PC-9 (cell line): ENCODE measurements at regions not wholly inside any gene's neighbourhood (a gene's known extent, or its start where the extent isn't known, plus 50 kb on each side); places are given as distances from the start of the nearest gene placed in this dataset.

ENCODE experiments used
- BruUV-seq: library from RNA; stranded (reverse); fragments of 400-500 nt; replicated peaks from 2 replicates; lab custom pipeline; 2021; lab: Mats Ljungman, UMichigan
- CTCF ChIA-PET: fragments of 300-600 bp; sonication (Branson Sonifier 250); formaldehyde crosslinking; loops from one replicate; lab custom pipeline; 2022; ENCODE audit warnings: antibody characterized with exemption; lab: Charles Lee
- POLR2A ChIA-PET: fragments of 300-600 bp; sonication (Branson Sonifier 250); formaldehyde crosslinking; loops from one replicate; lab custom pipeline; 2022; ENCODE audit warnings: antibody characterized with exemption; ENCODE audit not compliant: unreplicated experiment; lab: Charles Lee
- DNase-seq, 2 experiments: peaks; one replicate each; pipeline versions ENCODE4 v3.0.0 to v3.0.0-alpha.2; 2015 to 2022; ENCODE audit warnings: mixed read lengths in 1 of 2
- H2AFZ ChIP-seq: fragments of 200-600 bp; sonication (generic); 2 replicates; pipeline ENCODE4 v1.8.1; 2017; ENCODE audit warnings: antibody characterized with exemption
- H3F3A ChIP-seq: fragments of 200-600 bp; sonication (generic); 2 replicates; pipeline ENCODE4 v1.8.1; 2017; ENCODE audit warnings: antibody characterized with exemption, mild to moderate bottlenecking, low read depth; ENCODE audit not compliant: insufficient read depth
- H3K27ac ChIP-seq: fragments of 200-600 bp; sonication (generic); 2 replicates; pipeline ENCODE4 v1.6.1; 2016; ENCODE audit warnings: mixed run types
- H3K27me3 ChIP-seq: fragments of 200-600 bp; sonication (generic); 2 replicates; pipeline ENCODE4 v1.6.1; 2016; ENCODE audit warnings: low read depth, mixed run types; ENCODE audit not compliant: insufficient read depth
- H3K36me3 ChIP-seq: fragments of 200-600 bp; sonication (generic); 2 replicates; pipeline ENCODE4 v1.6.1; 2016; ENCODE audit warnings: low read depth, mixed run types
- H3K4me1 ChIP-seq: fragments of 200-600 bp; sonication (generic); replicated peaks from 2 replicates; pipeline ENCODE4 v1.6.1; 2016; ENCODE audit warnings: mixed run types; ENCODE audit not compliant: insufficient read depth
- H3K4me2 ChIP-seq: fragments of 200-600 bp; sonication (generic); 2 replicates; pipeline ENCODE4 v1.6.1; 2017; ENCODE audit warnings: mixed run types
- H3K4me3 ChIP-seq: fragments of 200-600 bp; sonication (generic); 2 replicates; pipeline ENCODE4 v1.6.1; 2016; ENCODE audit warnings: mixed run types
- H3K79me2 ChIP-seq: fragments of 200-600 bp; sonication (generic); 2 replicates; pipeline ENCODE4 v1.6.1; 2017; ENCODE audit warnings: low read depth, mixed run types
- H3K9me2 ChIP-seq: fragments of 200-600 bp; sonication (generic); 2 replicates; pipeline ENCODE4 v1.8.1; 2017; ENCODE audit warnings: mild to moderate bottlenecking; ENCODE audit not compliant: insufficient read depth
- H3K9me3 ChIP-seq: fragments of 200-600 bp; sonication (generic); 2 replicates; pipeline ENCODE4 v1.8.1; 2016; ENCODE audit warnings: low read depth; ENCODE audit not compliant: insufficient read depth
- H4K20me1 ChIP-seq: fragments of 200-600 bp; sonication (generic); 2 replicates; pipeline ENCODE4 v1.8.1; 2017; ENCODE audit not compliant: insufficient read depth
- EZH2 ChIP-seq: fragments of 200-600 bp; sonication (generic); IDR thresholded peaks from 2 replicates; pipeline ENCODE4 v1.8.0; 2017; ENCODE audit warnings: antibody characterized with exemption, low read depth
- intact Hi-C: fragments of 100-400 bp; cut with micrococcal nuclease; formaldehyde crosslinking; loops from one replicate; pipeline ENCODE4 v1.10.0; 2022; ENCODE audit not compliant: unreplicated experiment
- TF ChIP-seq, protein P1 (sequence below): fragments of 200-600 bp; sonication (generic); conservative IDR thresholded peaks from 2 replicates; pipeline ENCODE4 v1.6.1; 2017; ENCODE audit warnings: mixed run types, antibody characterized with exemption, mild to moderate bottlenecking, moderate library complexity

- Histone ChIP-seq H3K4me1 (no peaks in the 10 kb centered on the region), H3K4me3 (no peak overlapping the region), H3K4me2 (no peak overlapping the region), H3K36me3 (no peaks in the 10 kb centered on the region), H3K27ac (no peak overlapping the region), H3K9me3 (no peaks in the 10 kb centered on the region), H3K9me2 (0 out of 2 replicates have a peak, but pooled peaks cover 2% of the 10 kb centered on the region), H2AFZ (no peak overlapping the region), H3F3A (no peaks in the 10 kb centered on the region), H4K20me1 (no peaks in the 10 kb centered on the region), H3K27me3 (no peaks in the 10 kb centered on the region), H3K79me2 (no peaks in the 10 kb centered on the region)
- POLR2A ChIA-PET, result no interaction called here
- no TSS peak for BruUV-seq
- intact Hi-C loops, result no loop called here
- DNase-seq, result no peak
- TF ChIP-seq, protein P1, sequence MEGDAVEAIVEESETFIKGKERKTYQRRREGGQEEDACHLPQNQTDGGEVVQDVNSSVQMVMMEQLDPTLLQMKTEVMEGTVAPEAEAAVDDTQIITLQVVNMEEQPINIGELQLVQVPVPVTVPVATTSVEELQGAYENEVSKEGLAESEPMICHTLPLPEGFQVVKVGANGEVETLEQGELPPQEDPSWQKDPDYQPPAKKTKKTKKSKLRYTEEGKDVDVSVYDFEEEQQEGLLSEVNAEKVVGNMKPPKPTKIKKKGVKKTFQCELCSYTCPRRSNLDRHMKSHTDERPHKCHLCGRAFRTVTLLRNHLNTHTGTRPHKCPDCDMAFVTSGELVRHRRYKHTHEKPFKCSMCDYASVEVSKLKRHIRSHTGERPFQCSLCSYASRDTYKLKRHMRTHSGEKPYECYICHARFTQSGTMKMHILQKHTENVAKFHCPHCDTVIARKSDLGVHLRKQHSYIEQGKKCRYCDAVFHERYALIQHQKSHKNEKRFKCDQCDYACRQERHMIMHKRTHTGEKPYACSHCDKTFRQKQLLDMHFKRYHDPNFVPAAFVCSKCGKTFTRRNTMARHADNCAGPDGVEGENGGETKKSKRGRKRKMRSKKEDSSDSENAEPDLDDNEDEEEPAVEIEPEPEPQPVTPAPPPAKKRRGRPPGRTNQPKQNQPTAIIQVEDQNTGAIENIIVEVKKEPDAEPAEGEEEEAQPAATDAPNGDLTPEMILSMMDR, result no peak
- CTCF ChIA-PET, result no interaction called here
Measured at GRCh38 chr4:125527681-125528080, 212.9 kb downstream of the FAT4 start.

GRCh38 chr4:125529071-125529470, 214.3 kb downstream of the FAT4 start:
- H3K9me3 ChIP-seq, result no peaks in the 10 kb centered on the region
- H3K79me2 ChIP-seq, result no peaks in the 10 kb centered on the region
- H3K4me3 ChIP-seq, result no peak overlapping the region
- no peak overlapping the region for H3K27ac ChIP-seq
- no peaks in the 10 kb centered on the region for H3K36me3 ChIP-seq
- no peaks in the 10 kb centered on the region for H3K27me3 ChIP-seq
- no TSS peak for BruUV-seq
- H3K4me1 ChIP-seq, result no peaks in the 10 kb centered on the region
- TF ChIP-seq, protein P1, result no peak
- no peak for TF ChIP-seq EZH2
- H4K20me1 ChIP-seq, result no peaks in the 10 kb centered on the region
- CTCF ChIA-PET, result no interaction called here
- intact Hi-C loops, result no loop called here
- POLR2A ChIA-PET, result no interaction called here
- no peak for DNase-seq
- H3K9me2 ChIP-seq, result 0 out of 2 replicates have a peak, but pooled peaks cover 6% of the 10 kb centered on the region
- no peaks in the 10 kb centered on the region for H3F3A ChIP-seq
- no peak overlapping the region for H2AFZ ChIP-seq
- H3K4me2 ChIP-seq, result no peak overlapping the region

GRCh38 chr4:125538670-125539069, 223.9 kb downstream of the FAT4 start:
- POLR2A ChIA-PET, result no interaction called here

More at GRCh38 chr4:125538670-125539069, 223.9 kb downstream of the FAT4 start:
- H3K79me2 ChIP-seq, result no peaks in the 10 kb centered on the region
- no peak overlapping the region for H3K4me3 ChIP-seq
- DNase-seq, result no peak
- H3K27ac ChIP-seq, result no peak overlapping the region
- no peaks in the 10 kb centered on the region for H3K9me3 ChIP-seq
- 0 out of 2 replicates have a peak, but pooled peaks cover 9% of the 10 kb centered on the region for H3K9me2 ChIP-seq
- H4K20me1 ChIP-seq, result peaks cover 4% of the 10 kb centered on the region; the same call in 1 of the 2 replicates
- no peaks in the 10 kb centered on the region for H3K4me1 ChIP-seq
- H3K27me3 ChIP-seq, result no peaks in the 10 kb centered on the region
- no peaks in the 10 kb centered on the region for H3F3A ChIP-seq
- BruUV-seq, result no TSS peak
- intact Hi-C loops, result no loop called here
- CTCF ChIA-PET, result no interaction called here
- TF ChIP-seq, protein P1, result no peak
- TF ChIP-seq EZH2, result no peak
- H3K36me3 ChIP-seq, result no peaks in the 10 kb centered on the region
- no peak overlapping the region for H2AFZ ChIP-seq
- H3K4me2 ChIP-seq, result no peak overlapping the region
